Activated CD4-positive, alpha-beta T cell treated with anti-CD3 and anti-CD28 coated beads, Interleukin-2, Interleukin-4, amounts not matched to agents 100 ng/mL and 50 ng/mL, durations not matched to agents 16 hours and 8 hours (primary cell): ENCODE measurements at regions not wholly inside any gene's neighbourhood (a gene's known extent, or its start where the extent isn't known, plus 50 kb on each side); places are given as distances from the start of the nearest gene placed in this dataset.

Experiments used
- DNase-seq: peaks from one replicate; pipeline ENCODE4 v3.0.0-alpha.2; 2020; ENCODE audit warnings: low spot score

- no peak for DNase-seq
Observed at GRCh38 chr12:91533366-91533765, 350.7 kb upstream of the DCN start.

GRCh38 chr12:91529829-91530228 is 347.2 kb upstream of the DCN start:
- DNase-seq: no peak

GRCh38 chr12:91523831-91524230 is 341.2 kb upstream of the DCN start:
- no peak for DNase-seq

- no peak for DNase-seq
Observed at GRCh38 chr12:91516695-91517047, 334.1 kb upstream of the DCN start.

- no peak for DNase-seq
Observed at GRCh38 chr12:91515944-91516694, 333.5 kb upstream of the DCN start.

- DNase-seq: no peak
Observed at GRCh38 chr12:91513313-91513712, 330.7 kb upstream of the DCN start.

- no peak for DNase-seq
Observed at GRCh38 chr12:91511795-91512420, 329.3 kb upstream of the DCN start.

GRCh38 chr12:91507754-91508153 is 325.1 kb upstream of the DCN start:
- DNase-seq: no peak

- no peak for DNase-seq
Observed at GRCh38 chr12:91506452-91506851, 323.8 kb upstream of the DCN start.

- no peak for DNase-seq
Observed at GRCh38 chr12:91505006-91505405, 322.4 kb upstream of the DCN start.

GRCh38 chr12:91502208-91502607 is 319.6 kb upstream of the DCN start:
- no peak for DNase-seq

GRCh38 chr12:91496337-91496736 is 313.7 kb upstream of the DCN start:
- no peak for DNase-seq

GRCh38 chr12:91493308-91493707 is 310.7 kb upstream of the DCN start:
- no peak for DNase-seq

GRCh38 chr12:91492648-91493047 is 310.0 kb upstream of the DCN start:
- DNase-seq: no peak

GRCh38 chr12:91490667-91491311 is 308.2 kb upstream of the DCN start:
- DNase-seq: no peak

GRCh38 chr12:91483471-91483985 is 300.9 kb upstream of the DCN start:
- DNase-seq: no peak

- no peak for DNase-seq
Observed at GRCh38 chr12:91482231-91482630, 299.6 kb upstream of the DCN start.

GRCh38 chr12:91478500-91478899 is 295.9 kb upstream of the DCN start:
- DNase-seq: no peak

GRCh38 chr12:91467686-91468085 is 285.1 kb upstream of the DCN start:
- DNase-seq: no peak

- DNase-seq: no peak
Observed at GRCh38 chr12:91461061-91461460, 278.4 kb upstream of the DCN start.

- DNase-seq: no peak
Observed at GRCh38 chr12:91460469-91460868, 277.9 kb upstream of the DCN start.

GRCh38 chr12:91455321-91455720 is 272.7 kb upstream of the DCN start:
- DNase-seq: no peak

GRCh38 chr12:91454179-91454578 is 271.6 kb upstream of the DCN start:
- no peak for DNase-seq
